ENCODE measurements at regions not wholly inside any gene's neighbourhood (a gene's known extent, or its start where the extent isn't known, plus 50 kb on each side); places are given as distances from the start of the nearest gene placed in this dataset.

DNA sequence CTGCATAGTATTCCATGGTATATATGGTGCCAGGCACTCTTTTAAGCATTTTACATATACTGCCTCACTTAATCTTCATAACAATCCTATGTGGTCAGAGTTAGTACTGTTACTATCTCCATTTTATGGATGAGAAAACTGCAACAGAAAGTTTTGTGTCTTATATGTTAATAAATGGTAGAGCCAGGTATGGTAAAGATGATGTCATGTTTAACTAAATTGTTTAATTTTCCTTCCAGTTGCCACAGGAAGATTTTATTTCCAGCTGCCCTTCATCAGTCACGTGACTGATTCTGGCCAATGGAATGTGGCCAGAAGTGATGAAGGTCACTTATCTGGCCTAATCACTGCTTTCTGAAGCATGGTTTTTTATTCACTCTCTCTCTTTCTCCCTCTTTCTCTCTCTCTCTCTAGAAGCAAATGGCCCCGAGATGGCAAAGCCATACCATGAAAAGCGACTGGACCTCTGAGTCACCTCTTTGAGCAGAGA is 75.7 kb upstream of the BTBD3 start:
- TF ChIP-seq, protein P1, sequence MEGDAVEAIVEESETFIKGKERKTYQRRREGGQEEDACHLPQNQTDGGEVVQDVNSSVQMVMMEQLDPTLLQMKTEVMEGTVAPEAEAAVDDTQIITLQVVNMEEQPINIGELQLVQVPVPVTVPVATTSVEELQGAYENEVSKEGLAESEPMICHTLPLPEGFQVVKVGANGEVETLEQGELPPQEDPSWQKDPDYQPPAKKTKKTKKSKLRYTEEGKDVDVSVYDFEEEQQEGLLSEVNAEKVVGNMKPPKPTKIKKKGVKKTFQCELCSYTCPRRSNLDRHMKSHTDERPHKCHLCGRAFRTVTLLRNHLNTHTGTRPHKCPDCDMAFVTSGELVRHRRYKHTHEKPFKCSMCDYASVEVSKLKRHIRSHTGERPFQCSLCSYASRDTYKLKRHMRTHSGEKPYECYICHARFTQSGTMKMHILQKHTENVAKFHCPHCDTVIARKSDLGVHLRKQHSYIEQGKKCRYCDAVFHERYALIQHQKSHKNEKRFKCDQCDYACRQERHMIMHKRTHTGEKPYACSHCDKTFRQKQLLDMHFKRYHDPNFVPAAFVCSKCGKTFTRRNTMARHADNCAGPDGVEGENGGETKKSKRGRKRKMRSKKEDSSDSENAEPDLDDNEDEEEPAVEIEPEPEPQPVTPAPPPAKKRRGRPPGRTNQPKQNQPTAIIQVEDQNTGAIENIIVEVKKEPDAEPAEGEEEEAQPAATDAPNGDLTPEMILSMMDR (conservative IDR thresholded peaks at IDR 0.05; ENCODE audit: low read length), result no peak
- TF ChIP-seq EZH2phosphoT487 (IDR thresholded peaks at IDR 0.05; ENCODE audit: borderline replicate concordance), result no peak
